ENCODE measurements at regions not wholly inside any gene's neighbourhood (a gene's known extent, or its start where the extent isn't known, plus 50 kb on each side); places are given as distances from the start of the nearest gene placed in this dataset.

DNA sequence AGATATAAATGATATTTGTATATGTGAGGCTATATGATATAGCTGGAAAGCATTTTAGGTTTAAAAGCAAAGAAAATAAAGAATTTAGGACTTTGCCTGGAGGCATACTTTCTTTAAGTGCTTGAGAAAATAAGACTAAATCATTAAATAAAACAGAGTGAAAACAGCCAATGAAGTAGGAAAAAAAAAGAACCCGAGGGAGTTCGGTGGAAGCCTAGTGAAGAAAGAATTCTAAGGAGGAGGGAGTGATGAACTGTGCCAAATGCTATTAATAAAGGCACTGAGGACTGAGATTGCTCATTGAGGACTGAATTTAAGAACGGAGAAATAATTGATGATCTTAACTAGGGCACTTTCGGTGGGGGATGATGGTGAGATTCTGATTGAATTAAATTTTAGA, 573.5 kb downstream of the DSC3 start:
- no peak overlapping the region for H3K4me3 ChIP-seq (ENCODE audit: control insufficient read depth, low read depth, low read length)
- TF ChIP-seq, protein P1, sequence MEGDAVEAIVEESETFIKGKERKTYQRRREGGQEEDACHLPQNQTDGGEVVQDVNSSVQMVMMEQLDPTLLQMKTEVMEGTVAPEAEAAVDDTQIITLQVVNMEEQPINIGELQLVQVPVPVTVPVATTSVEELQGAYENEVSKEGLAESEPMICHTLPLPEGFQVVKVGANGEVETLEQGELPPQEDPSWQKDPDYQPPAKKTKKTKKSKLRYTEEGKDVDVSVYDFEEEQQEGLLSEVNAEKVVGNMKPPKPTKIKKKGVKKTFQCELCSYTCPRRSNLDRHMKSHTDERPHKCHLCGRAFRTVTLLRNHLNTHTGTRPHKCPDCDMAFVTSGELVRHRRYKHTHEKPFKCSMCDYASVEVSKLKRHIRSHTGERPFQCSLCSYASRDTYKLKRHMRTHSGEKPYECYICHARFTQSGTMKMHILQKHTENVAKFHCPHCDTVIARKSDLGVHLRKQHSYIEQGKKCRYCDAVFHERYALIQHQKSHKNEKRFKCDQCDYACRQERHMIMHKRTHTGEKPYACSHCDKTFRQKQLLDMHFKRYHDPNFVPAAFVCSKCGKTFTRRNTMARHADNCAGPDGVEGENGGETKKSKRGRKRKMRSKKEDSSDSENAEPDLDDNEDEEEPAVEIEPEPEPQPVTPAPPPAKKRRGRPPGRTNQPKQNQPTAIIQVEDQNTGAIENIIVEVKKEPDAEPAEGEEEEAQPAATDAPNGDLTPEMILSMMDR (IDR thresholded peaks at IDR 0.05; ENCODE audit: control insufficient read depth, insufficient read depth, low read depth, low read length, missing control alignments) = no peak
- no peak for DNase-seq (ENCODE audit: low read depth)

- no peak overlapping the region for H3K4me3 ChIP-seq (ENCODE audit: control insufficient read depth, low read depth, low read length)
- TF ChIP-seq, protein P1 (IDR thresholded peaks at IDR 0.05; ENCODE audit: control insufficient read depth, insufficient read depth, low read depth, low read length, missing control alignments) = no peak
- DNase-seq (ENCODE audit: low read depth) = no peak
Observed at GRCh38 chr18:30465096-30465495, 577.4 kb downstream of the DSC3 start.

DNA sequence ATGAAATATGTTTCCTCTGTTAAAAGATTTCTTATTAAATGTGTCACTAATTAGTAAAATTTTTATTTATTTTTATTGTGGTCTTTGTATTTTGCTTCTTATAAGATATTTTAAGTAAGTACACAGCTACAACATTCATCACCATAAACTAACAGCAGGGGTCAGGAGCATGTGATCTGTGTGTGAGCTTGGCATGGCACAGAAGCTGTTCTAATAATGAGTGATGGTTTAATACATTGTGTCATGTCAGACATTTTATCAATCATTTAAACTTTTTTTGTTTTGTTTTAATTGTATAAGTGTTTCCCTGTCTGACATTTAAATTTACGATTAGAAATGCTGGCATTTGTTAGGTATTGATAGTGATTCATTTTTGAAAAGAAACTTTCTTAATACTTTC, 585.4 kb downstream of the DSC3 start:
- no peak overlapping the region for H3K4me3 ChIP-seq (ENCODE audit: control insufficient read depth, low read depth, low read length)
- TF ChIP-seq, protein P1 (IDR thresholded peaks at IDR 0.05; ENCODE audit: control insufficient read depth, insufficient read depth, low read depth, low read length, missing control alignments) = no peak
- DNase-seq (ENCODE audit: low read depth) = no peak

DNA sequence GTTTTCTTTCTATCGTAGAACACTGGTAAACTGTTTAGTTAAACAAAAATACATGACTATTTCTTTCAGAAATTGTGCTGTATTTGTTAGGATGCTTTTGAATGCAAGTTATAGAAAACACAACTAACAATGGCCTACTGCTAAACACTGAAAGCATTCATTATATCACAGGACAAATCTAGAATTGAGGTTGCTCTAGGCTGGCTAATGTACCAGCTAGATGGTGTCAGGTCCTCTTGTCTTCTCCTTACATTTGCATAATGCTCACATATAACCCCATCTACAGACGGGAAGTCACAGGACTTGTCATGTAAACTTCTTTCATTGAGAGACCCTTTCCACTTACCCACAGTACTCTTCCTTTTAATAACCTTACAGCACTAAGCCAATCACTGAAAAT, 586.8 kb downstream of the DSC3 start:
- DNase-seq (ENCODE audit: low read depth) = no peak
- TF ChIP-seq, protein P1 (IDR thresholded peaks at IDR 0.05; ENCODE audit: control insufficient read depth, insufficient read depth, low read depth, low read length, missing control alignments) = no peak
- H3K4me3 ChIP-seq (ENCODE audit: control insufficient read depth, low read depth, low read length) = no peak overlapping the region

GRCh38 chr18:30454920-30455319, 587.6 kb downstream of the DSC3 start:
- TF ChIP-seq, protein P1 (IDR thresholded peaks at IDR 0.05; ENCODE audit: control insufficient read depth, insufficient read depth, low read depth, low read length, missing control alignments) = no peak
- no peak overlapping the region for H3K4me3 ChIP-seq (ENCODE audit: control insufficient read depth, low read depth, low read length)
- DNase-seq (ENCODE audit: low read depth) = no peak

DNA sequence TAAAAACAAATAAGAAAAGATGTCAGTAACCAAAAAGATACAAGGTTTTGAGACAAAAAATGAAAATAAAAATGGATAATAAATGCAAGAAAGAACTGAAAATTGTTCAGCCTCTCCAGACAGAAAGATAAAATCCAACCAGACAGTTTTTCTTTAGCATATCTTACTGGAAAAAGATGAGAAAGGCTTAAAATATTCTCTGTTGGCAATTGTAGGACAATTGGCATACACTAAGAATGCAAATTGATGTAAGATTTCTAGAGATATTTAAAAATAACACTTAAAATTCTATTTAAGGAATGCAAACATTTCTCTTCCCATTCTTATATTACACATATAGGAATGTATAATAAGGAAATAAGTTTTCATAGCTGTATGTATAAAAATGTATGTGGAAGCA, 590.6 kb downstream of the DSC3 start:
- DNase-seq (ENCODE audit: low read depth) = no peak

More for the DNA sequence above, 590.6 kb downstream of the DSC3 start:
- TF ChIP-seq, protein P1 (IDR thresholded peaks at IDR 0.05; ENCODE audit: control insufficient read depth, insufficient read depth, low read depth, low read length, missing control alignments) = no peak
- H3K4me3 ChIP-seq (ENCODE audit: control insufficient read depth, low read depth, low read length) = no peak overlapping the region
